ENCODE measurements at regions not wholly inside any gene's neighbourhood (a gene's known extent, or its start where the extent isn't known, plus 50 kb on each side); places are given as distances from the start of the nearest gene placed in this dataset.

DNA sequence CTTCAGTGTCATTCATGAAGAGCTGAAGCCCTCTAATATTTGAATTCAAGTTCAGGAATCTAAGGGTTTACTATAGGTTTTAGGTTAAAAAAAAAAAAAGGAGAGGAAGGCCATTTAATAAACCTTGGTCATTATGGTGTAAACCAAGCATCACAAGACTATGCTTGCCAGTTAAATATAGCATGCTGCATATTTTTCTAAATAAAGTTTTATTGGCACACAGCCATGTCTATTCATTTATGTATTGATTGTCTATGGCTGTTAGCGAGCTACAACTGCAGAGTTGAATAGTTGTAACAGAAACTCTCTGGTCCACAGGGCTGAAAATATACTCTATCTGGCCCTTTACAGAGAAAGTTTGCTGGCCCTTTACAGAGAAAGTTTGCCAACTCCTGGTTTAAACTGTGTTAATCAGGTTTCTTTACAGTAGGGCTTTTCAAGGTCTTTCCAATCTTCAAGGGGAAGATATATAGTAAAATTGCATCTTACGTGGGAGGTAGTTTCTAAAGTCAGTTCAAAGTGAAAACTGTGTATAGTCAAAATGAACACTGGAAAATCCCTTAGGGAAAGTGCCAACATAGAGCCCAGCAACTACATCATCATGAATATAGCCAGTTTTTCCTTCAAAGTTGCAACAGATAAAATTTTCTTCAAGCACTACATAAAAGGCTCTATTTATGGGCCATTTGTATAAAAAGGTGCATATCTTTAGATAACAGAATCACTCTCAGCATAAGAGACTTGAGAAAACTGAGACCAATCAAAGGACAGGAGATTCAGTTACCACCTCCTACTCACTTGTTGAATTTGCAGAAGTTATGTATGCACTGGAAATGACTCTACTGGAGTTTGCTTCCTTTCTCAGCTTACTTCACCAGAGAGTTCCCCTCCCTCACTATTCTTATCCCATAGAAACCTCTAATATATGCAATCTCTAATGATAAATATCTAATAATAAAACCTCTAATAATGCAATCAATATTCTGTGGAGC, 49.7 kb upstream of the FRMD4B start:
- no peak for DNase-seq

Data from NCI-H1048 (cell line).